NCI-H446 treated with DMSO at 0.1 percent for 48 hours (cell line): ENCODE measurements at regions not wholly inside any gene's neighbourhood (a gene's known extent, or its start where the extent isn't known, plus 50 kb on each side); places are given as distances from the start of the nearest gene placed in this dataset.

Source experiments
- DNase-seq: peaks from one replicate; lab custom pipeline; 2025; lab: John Stamatoyannopoulos, UW

GRCh38 chr4:81667539-81667938 is 195.8 kb upstream of the RASGEF1B start:
- DNase-seq: no peak

- DNase-seq: no peak
These were observed 194.8 kb upstream of the RASGEF1B start for GRCh38 chr4:81666491-81666890.

- DNase-seq: no peak
These were observed 193.9 kb upstream of the RASGEF1B start for GRCh38 chr4:81665649-81666048.

GRCh38 chr4:81665045-81665444 is 193.3 kb upstream of the RASGEF1B start:
- no peak for DNase-seq

GRCh38 chr4:81664079-81664478 is 192.4 kb upstream of the RASGEF1B start:
- no peak for DNase-seq

- no peak for DNase-seq
These were observed 191.7 kb upstream of the RASGEF1B start for GRCh38 chr4:81663368-81663767.

GRCh38 chr4:81659051-81659450 is 187.3 kb upstream of the RASGEF1B start:
- no peak for DNase-seq

- no peak for DNase-seq
These were observed 180.4 kb upstream of the RASGEF1B start for GRCh38 chr4:81652069-81652478.

- no peak for DNase-seq
These were observed 179.7 kb upstream of the RASGEF1B start for GRCh38 chr4:81651243-81651899.

GRCh38 chr4:81650606-81651242 is 179.0 kb upstream of the RASGEF1B start:
- DNase-seq: no peak

GRCh38 chr4:81648576-81649275 is 177.0 kb upstream of the RASGEF1B start:
- DNase-seq: no peak

- DNase-seq: no peak
These were observed 175.7 kb upstream of the RASGEF1B start for GRCh38 chr4:81647388-81647787.

- DNase-seq: no peak
These were observed 170.8 kb upstream of the RASGEF1B start for GRCh38 chr4:81642543-81642942.

GRCh38 chr4:81639248-81639647 is 167.5 kb upstream of the RASGEF1B start:
- DNase-seq: no peak

GRCh38 chr4:81638698-81639097 is 167.0 kb upstream of the RASGEF1B start:
- no peak for DNase-seq

GRCh38 chr4:81635739-81636138 is 164.0 kb upstream of the RASGEF1B start:
- DNase-seq: no peak

- no peak for DNase-seq
These were observed 163.3 kb upstream of the RASGEF1B start for GRCh38 chr4:81634766-81635549.

- DNase-seq: no peak
These were observed 162.5 kb upstream of the RASGEF1B start for GRCh38 chr4:81634165-81634564.

GRCh38 chr4:81632581-81633299 is 161.0 kb upstream of the RASGEF1B start:
- DNase-seq: no peak

- DNase-seq: no peak
These were observed 160.3 kb upstream of the RASGEF1B start for GRCh38 chr4:81631958-81632441.

- DNase-seq: no peak
These were observed 157.7 kb upstream of the RASGEF1B start for GRCh38 chr4:81629366-81629765.

GRCh38 chr4:81628489-81628888 is 156.8 kb upstream of the RASGEF1B start:
- DNase-seq: no peak
